Prostate gland (tissue), 2 donors: ENCODE measurements at regions not wholly inside any gene's neighbourhood (a gene's known extent, or its start where the extent isn't known, plus 50 kb on each side); places are given as distances from the start of the nearest gene placed in this dataset.

Source experiments
- DNase-seq: peaks from one replicate; pipeline ENCODE4 v3.0.0-alpha.2; 2019; ENCODE audit warnings: low spot score
- H3K27ac ChIP-seq, 2 donors: fragments of 200-600 bp; sonication (generic); 2 replicates each; pipeline ENCODE4 v1.5.1; 2017 to 2019
- H3K27me3 ChIP-seq: fragments of 200-600 bp; sonication (generic); replicated peaks from 2 replicates; pipeline ENCODE4 v1.5.1; 2019; ENCODE audit not compliant: insufficient read depth
- H3K36me3 ChIP-seq, 2 donors: fragments of 200-600 bp; sonication (generic); 1 replicate in 1 of 2; 2 replicates in 1 of 2; pipeline versions ENCODE4 v1.5.1 to v1.8.1; 2017 to 2019
- H3K4me1 ChIP-seq: fragments of 200-600 bp; sonication (generic); replicated peaks from 2 replicates; pipeline ENCODE4 v1.5.1; 2019
- H3K4me3 ChIP-seq, 2 donors: fragments of 200-600 bp; sonication (generic); 2 replicates each; pipeline ENCODE4 v1.5.1; 2017 to 2019
- H3K9me3 ChIP-seq: fragments of 200-600 bp; sonication (generic); 2 replicates; pipeline ENCODE4 v1.5.1; 2017
- CTCF ChIP-seq, 4 experiments: fragments of 200-600 bp in 2 of 4; fragments of 450-650 bp in 2 of 4; sonication (generic) in 2 of 4; IDR thresholded peaks; 1 replicate in 3 of 4; 2 replicates in 1 of 4; pipeline ENCODE4 v1.5.1; 2016 to 2019; ENCODE audit warnings: antibody characterized with exemption in 4 of 4, mild to moderate bottlenecking in 2 of 4, moderate library complexity in 2 of 4
- POLR2A ChIP-seq: fragments of 450-650 bp; IDR thresholded peaks from one replicate; pipeline ENCODE4 v1.6.1; 2016; ENCODE audit warnings: antibody characterized with exemption, mild to moderate bottlenecking
- POLR2AphosphoS5 ChIP-seq: sonication (generic); formaldehyde crosslinking; IDR thresholded peaks from one replicate; pipeline ENCODE4 v1.6.1; 2017; ENCODE audit warnings: antibody characterized with exemption
- WGBS: methylation state at CpG from one replicate; pipeline ENCODE4 v1.1.5; 2018; 5-methylcytosine and 5-hydroxymethylcytosine counted together
- intact Hi-C: fragments of 100-400 bp; cut with DNase I; formaldehyde crosslinking; loops from one replicate; pipeline ENCODE4 v1.14.2; 2022

- Histone ChIP-seq H3K9me3 (no peaks in the 10 kb centered on the region), H3K4me3 (no peak overlapping the region), H3K4me1 (no peaks in the 10 kb centered on the region), H3K36me3 (no peaks in the 10 kb centered on the region), H3K27me3 (no peaks in the 10 kb centered on the region), H3K27ac (no peak overlapping the region)
- WGBS = 76% methylated on average over 4 of the region's 7 CpGs
- DNase-seq = no peak
- intact Hi-C loops = no loop called here
- TF ChIP-seq POLR2A (no peak), CTCF (IDR thresholded peaks at IDR 0.05) (no peak), POLR2AphosphoS5 (no peak)
Measured at GRCh38 chrX:39956803-39957394, 140.9 kb downstream of the BCOR start.

GRCh38 chrX:39957816-39958566 lies 139.8 kb downstream of the BCOR start:
- Histone ChIP-seq H3K27me3 (no peaks in the 10 kb centered on the region), H3K9me3 (no peaks in the 10 kb centered on the region), H3K4me1 (no peaks in the 10 kb centered on the region), H3K27ac (no peak overlapping the region), H3K36me3 (no peaks in the 10 kb centered on the region), H3K4me3 (no peak overlapping the region)
- whole genome bisulfite sequencing = 83% methylated on average over 6 of the region's 7 CpGs
- no peak for TF ChIP-seq POLR2A
- TF ChIP-seq CTCF (IDR thresholded peaks at IDR 0.05) = no peak
- TF ChIP-seq POLR2AphosphoS5 = no peak
- intact Hi-C loops = no loop called here
- DNase-seq = no peak

- Histone ChIP-seq H3K36me3 (no peaks in the 10 kb centered on the region), H3K4me3 (no peak overlapping the region), H3K27me3 (no peaks in the 10 kb centered on the region), H3K27ac (no peak overlapping the region), H3K9me3 (no peaks in the 10 kb centered on the region), H3K4me1 (no peaks in the 10 kb centered on the region)
- intact Hi-C loops = no loop called here
- WGBS = 96% methylated on average over 5 of the region's 5 CpGs
- TF ChIP-seq CTCF (IDR thresholded peaks at IDR 0.05) (no peak), POLR2A (no peak), POLR2AphosphoS5 (no peak)
- no peak for DNase-seq
Measured at GRCh38 chrX:39958850-39959249, 138.9 kb downstream of the BCOR start.

- no peak overlapping the region for H3K27ac ChIP-seq
- WGBS = 82% methylated on average over 4 of the region's 4 CpGs
- TF ChIP-seq POLR2A (no peak), POLR2AphosphoS5 (no peak), CTCF (IDR thresholded peaks at IDR 0.05) (no peak)
- H3K4me1 ChIP-seq = no peaks in the 10 kb centered on the region
- no peak overlapping the region for H3K4me3 ChIP-seq
- H3K9me3 ChIP-seq = no peaks in the 10 kb centered on the region
- intact Hi-C loops = no loop called here
- H3K27me3 ChIP-seq = no peaks in the 10 kb centered on the region
- no peaks in the 10 kb centered on the region for H3K36me3 ChIP-seq
- DNase-seq = no peak
Measured at GRCh38 chrX:39960219-39960618, 137.5 kb downstream of the BCOR start.

GRCh38 chrX:39961441-39961840 lies 136.3 kb downstream of the BCOR start:
- intact Hi-C loops = no loop called here
- no peaks in the 10 kb centered on the region for H3K4me1 ChIP-seq
- 91% methylated on average over 4 of the region's 4 CpGs for WGBS
- no peak overlapping the region for H3K4me3 ChIP-seq
- no peaks in the 10 kb centered on the region for H3K9me3 ChIP-seq
- TF ChIP-seq CTCF (IDR thresholded peaks at IDR 0.05) (no peak), POLR2AphosphoS5 (no peak), POLR2A (no peak)
- DNase-seq = no peak
- no peaks in the 10 kb centered on the region for H3K36me3 ChIP-seq
- H3K27me3 ChIP-seq = no peaks in the 10 kb centered on the region
- H3K27ac ChIP-seq = no peak overlapping the region
